ENCODE measurements at regions not wholly inside any gene's neighbourhood (a gene's known extent, or its start where the extent isn't known, plus 50 kb on each side); places are given as distances from the start of the nearest gene placed in this dataset.

- TF ChIP-seq CTCF (IDR thresholded peaks at IDR 0.05; ENCODE audit: poor library complexity, severe bottlenecking): no peak
- TF ChIP-seq TAF1 (IDR thresholded peaks at IDR 0.05; ENCODE audit: low read depth): no peak
- TF ChIP-seq EZH2 (IDR thresholded peaks at IDR 0.05; ENCODE audit: borderline replicate concordance, insufficient read depth, low read length, poor library complexity, severe bottlenecking): no peak
- TF ChIP-seq EP300 (conservative IDR thresholded peaks at IDR 0.05; ENCODE audit: poor library complexity, severe bottlenecking): no peak
- TF ChIP-seq, protein P1, sequence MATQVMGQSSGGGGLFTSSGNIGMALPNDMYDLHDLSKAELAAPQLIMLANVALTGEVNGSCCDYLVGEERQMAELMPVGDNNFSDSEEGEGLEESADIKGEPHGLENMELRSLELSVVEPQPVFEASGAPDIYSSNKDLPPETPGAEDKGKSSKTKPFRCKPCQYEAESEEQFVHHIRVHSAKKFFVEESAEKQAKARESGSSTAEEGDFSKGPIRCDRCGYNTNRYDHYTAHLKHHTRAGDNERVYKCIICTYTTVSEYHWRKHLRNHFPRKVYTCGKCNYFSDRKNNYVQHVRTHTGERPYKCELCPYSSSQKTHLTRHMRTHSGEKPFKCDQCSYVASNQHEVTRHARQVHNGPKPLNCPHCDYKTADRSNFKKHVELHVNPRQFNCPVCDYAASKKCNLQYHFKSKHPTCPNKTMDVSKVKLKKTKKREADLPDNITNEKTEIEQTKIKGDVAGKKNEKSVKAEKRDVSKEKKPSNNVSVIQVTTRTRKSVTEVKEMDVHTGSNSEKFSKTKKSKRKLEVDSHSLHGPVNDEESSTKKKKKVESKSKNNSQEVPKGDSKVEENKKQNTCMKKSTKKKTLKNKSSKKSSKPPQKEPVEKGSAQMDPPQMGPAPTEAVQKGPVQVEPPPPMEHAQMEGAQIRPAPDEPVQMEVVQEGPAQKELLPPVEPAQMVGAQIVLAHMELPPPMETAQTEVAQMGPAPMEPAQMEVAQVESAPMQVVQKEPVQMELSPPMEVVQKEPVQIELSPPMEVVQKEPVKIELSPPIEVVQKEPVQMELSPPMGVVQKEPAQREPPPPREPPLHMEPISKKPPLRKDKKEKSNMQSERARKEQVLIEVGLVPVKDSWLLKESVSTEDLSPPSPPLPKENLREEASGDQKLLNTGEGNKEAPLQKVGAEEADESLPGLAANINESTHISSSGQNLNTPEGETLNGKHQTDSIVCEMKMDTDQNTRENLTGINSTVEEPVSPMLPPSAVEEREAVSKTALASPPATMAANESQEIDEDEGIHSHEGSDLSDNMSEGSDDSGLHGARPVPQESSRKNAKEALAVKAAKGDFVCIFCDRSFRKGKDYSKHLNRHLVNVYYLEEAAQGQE (IDR thresholded peaks at IDR 0.05; ENCODE audit: borderline replicate concordance): no peak
These were observed 57.6 kb upstream of the SEL1L start for GRCh38 chr14:81591266-81591665.
